Pancreas (tissue), 10 donors: ENCODE measurements at regions not wholly inside any gene's neighbourhood (a gene's known extent, or its start where the extent isn't known, plus 50 kb on each side); places are given as distances from the start of the nearest gene placed in this dataset.
"Not testable (repeated sequence)": the region's sequence is repeated elsewhere in the genome, so short reads cannot be mapped to it uniquely, and the experiment has no call there.

Experiments
- ATAC-seq, 4 donors: fragments of 200-7000 bp; cut with Tn5 transposase; one replicate each; pipeline versions ENCODE4 v1.8.0 to v1.9.1; 2020; ENCODE audit warnings: mild to moderate bottlenecking in 4 of 4, moderate library complexity in 4 of 4
- DNase-seq, 6 donors: peaks; one replicate each; pipeline ENCODE4 v3.0.0-alpha.2; 2020
- FAIRE-seq: peaks from 2 replicates; lab custom pipeline; 2012; peaks lifted over from hg19 to GRCh38; lab: Jason Lieb, UNC
- H3K27ac ChIP-seq, 4 donors: fragments of 200-600 bp; sonication (generic); 1 replicate in 3 of 4; 2 replicates in 1 of 4; pipeline versions ENCODE4 v1.5.0 to v1.8.0; 2020
- H3K27me3 ChIP-seq, 4 donors: fragments of 200-600 bp; one replicate each; pipeline ENCODE4 v1.8.0; 2021
- H3K36me3 ChIP-seq, 3 donors: fragments of 200-600 bp; sonication (generic) in 1 of 3; one replicate each; pipeline versions ENCODE4 v1.5.0 to v1.8.0; 2020 to 2021
- H3K4me1 ChIP-seq, 3 donors: fragments of 200-600 bp; one replicate each; pipeline ENCODE4 v1.8.0; 2021
- H3K4me3 ChIP-seq, 4 donors: fragments of 200-600 bp; sonication (generic) in 2 of 4; one replicate each; pipeline versions ENCODE4 v1.5.0 to v1.8.0; 2020 to 2021
- H3K9me3 ChIP-seq, 4 donors: fragments of 200-600 bp; one replicate each; pipeline ENCODE4 v1.8.0; 2021
- CTCF ChIP-seq, 4 donors: fragments of 200-600 bp; sonication (generic) in 3 of 4; IDR thresholded peaks; one replicate each; pipeline versions ENCODE4 v1.5.0 to v1.8.0; 2021; ENCODE audit warnings: antibody characterized with exemption in 4 of 4
- WGBS, 2 donors: extraction: QIAGEN DNeasy Blood & Tissue Kit; methylation state at CpG; one replicate each; pipeline ENCODE4 v1.1.7; 2013; 5-methylcytosine and 5-hydroxymethylcytosine counted together
- intact Hi-C, 3 donors: fragments of 100-400 bp; cut with DNase I; formaldehyde crosslinking; loops; one replicate each; pipeline versions ENCODE4 v1.11.1 to v1.14.2; 2022
- donor health status: healthy with polysubstance abuse.
- donor health status: DM: no; HTN: no; CAD: no; lungs with moderate emphysema.
- donor health status: DM: no; HTN: no; CAD: no.
- donor health status: control.
- donor health status: control.
- donor health status: Bipolar disorder and iron deficiency.
- donor health status: DM: yes; HTN: yes; CAD: no.
- donor health status: DM: no; HTN: no; CAD: no.
- donor health status: DM: no; HTN: no; CAD: no.
- donor health status: DM: yes; HTN: yes; CAD: no.

DNA sequence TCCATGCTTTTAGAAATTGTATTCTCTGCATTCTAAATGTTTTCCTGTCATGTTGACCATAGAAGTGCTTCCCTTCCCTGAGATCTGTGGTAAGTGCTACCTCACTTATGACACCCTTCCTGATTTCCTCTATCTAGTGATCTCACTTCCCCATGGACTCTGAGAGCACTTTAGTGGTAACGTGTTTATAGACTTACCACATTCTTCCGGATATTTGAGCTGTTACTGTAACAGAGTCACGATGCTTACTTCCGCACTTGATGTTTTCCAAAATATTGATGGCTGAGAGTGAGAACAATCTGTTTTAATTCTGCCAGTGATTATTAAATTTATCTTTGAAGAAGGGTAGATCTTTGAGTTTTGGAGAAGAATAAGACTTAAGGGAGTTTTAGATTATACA, 60.1 kb upstream of the NAMPT start:
- peak in 3 of 4 donors; percentile 25 to 78 (median 76) for ATAC-seq
- Histone ChIP-seq H3K9me3 (no peaks in the 10 kb centered on the region), H3K27ac (peak overlapping the region in 2 of 4 donors; percentile 12 to 62), H3K36me3 (no peaks in the 10 kb centered on the region), H3K4me1 (no peaks in the 10 kb centered on the region), H3K27me3 (no peaks in the 10 kb centered on the region), H3K4me3 (no peak overlapping the region)
- no peak for DNase-seq
- intact Hi-C loops, result no loop called here
- no peak for FAIRE-seq
- no peak for TF ChIP-seq CTCF (IDR thresholded peaks at IDR 0.05)
- 84 to 89% methylated on average over 4 of the region's 4 CpGs for WGBS, 2 donors

GRCh38 chr7:106344211-106344610, 59.4 kb upstream of the NAMPT start:
- Histone ChIP-seq H3K4me1 (no peaks in the 10 kb centered on the region), H3K27ac (no peak overlapping the region), H3K27me3 (no peaks in the 10 kb centered on the region), H3K36me3 (no peaks in the 10 kb centered on the region), H3K4me3 (no peak overlapping the region), H3K9me3 (no peaks in the 10 kb centered on the region)
- peak in 1 of 4 donors; percentile 24 for ATAC-seq
- TF ChIP-seq CTCF (IDR thresholded peaks at IDR 0.05), result no peak
- intact Hi-C loops, result no loop called here
- no peak for FAIRE-seq
- no peak for DNase-seq
- WGBS, 2 donors, result 54 to 55% methylated on average over 3 of the region's 3 CpGs

- 68 to 77% methylated on average over 3 of the region's 3 CpGs for WGBS, 2 donors
- H3K27me3 ChIP-seq, H3K36me3 ChIP-seq, H3K9me3 ChIP-seq, H3K27ac ChIP-seq, intact Hi-C loops, H3K4me1 ChIP-seq, H3K4me3 ChIP-seq, FAIRE-seq, ATAC-seq, DNase-seq: not testable (repeated sequence)
These were observed 57.3 kb upstream of the NAMPT start for GRCh38 chr7:106342049-106342448.

- H3K27me3 ChIP-seq, intact Hi-C loops, DNase-seq, H3K36me3 ChIP-seq, ATAC-seq, H3K4me3 ChIP-seq, H3K9me3 ChIP-seq, H3K4me1 ChIP-seq, FAIRE-seq, H3K27ac ChIP-seq: not testable (repeated sequence)
- 40 to 63% methylated on average over 3 of the region's 3 CpGs for WGBS, 2 donors
These were observed 55.4 kb upstream of the NAMPT start for GRCh38 chr7:106340247-106340596.

DNA sequence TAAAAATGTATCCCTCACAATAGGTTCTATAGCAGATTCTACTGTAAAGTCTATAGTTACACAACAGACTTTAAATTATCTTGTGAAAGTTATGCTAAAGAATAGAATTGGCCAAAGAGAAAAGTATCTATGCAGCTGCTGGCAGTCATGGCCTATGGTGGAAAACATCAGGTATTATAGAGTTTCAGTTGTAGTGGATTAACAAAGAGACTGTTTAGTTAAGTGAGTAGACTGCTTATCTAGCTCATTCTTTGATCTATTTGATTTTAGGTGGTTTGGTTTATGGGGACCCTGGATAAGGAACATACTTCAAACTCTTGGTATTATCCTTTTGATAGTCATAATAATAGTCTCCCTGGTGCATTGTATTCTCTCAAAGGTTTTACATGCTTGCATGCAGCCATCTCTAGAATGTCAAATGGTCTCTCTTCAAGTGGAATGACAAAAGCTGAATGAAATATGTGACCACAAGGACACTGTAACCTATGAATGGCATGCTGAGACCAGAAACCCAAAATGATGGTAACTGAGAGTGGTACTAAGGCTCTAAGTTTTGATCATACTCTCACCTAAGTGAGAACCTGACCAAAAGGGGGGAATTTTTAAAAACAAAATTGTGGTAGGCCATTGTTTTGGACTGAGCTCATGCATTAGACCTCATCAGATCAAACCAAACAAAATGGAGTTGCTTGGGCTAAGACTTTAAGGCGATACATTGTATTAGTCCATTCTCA, 54.9 kb upstream of the NAMPT start:
- H3K4me1 ChIP-seq, result no peaks in the 10 kb centered on the region
- FAIRE-seq (no peak), DNase-seq (no peak), ATAC-seq (no peak)
- no peaks in the 10 kb centered on the region for H3K36me3 ChIP-seq
- H3K9me3 ChIP-seq, result no peaks in the 10 kb centered on the region
- intact Hi-C loops, result no loop called here
- 0 to 96% methylated on average over 1 of the region's 1 CpG for WGBS, 2 donors
- no peaks in the 10 kb centered on the region for H3K27me3 ChIP-seq
- TF ChIP-seq CTCF (IDR thresholded peaks at IDR 0.05), result no peak
- no peak overlapping the region for H3K4me3 ChIP-seq
- H3K27ac ChIP-seq, result no peak overlapping the region

GRCh38 chr7:106337754-106338153, 53.0 kb upstream of the NAMPT start:
- 42 to 50% methylated on average over 2 of the region's 2 CpGs for WGBS, 2 donors
- H3K9me3 ChIP-seq, result no peaks in the 10 kb centered on the region
- no peak overlapping the region for H3K27ac ChIP-seq
- ATAC-seq (no peak), FAIRE-seq (no peak), DNase-seq (no peak)
- no peak for TF ChIP-seq CTCF (IDR thresholded peaks at IDR 0.05)
- no peaks in the 10 kb centered on the region for H3K4me1 ChIP-seq
- H3K36me3 ChIP-seq, result no peaks in the 10 kb centered on the region
- intact Hi-C loops, result no loop called here
- no peak overlapping the region for H3K4me3 ChIP-seq
- H3K27me3 ChIP-seq, result no peaks in the 10 kb centered on the region
